A549 (cell line): ENCODE measurements at regions not wholly inside any gene's neighbourhood (a gene's known extent, or its start where the extent isn't known, plus 50 kb on each side); places are given as distances from the start of the nearest gene placed in this dataset.

Source experiments
- BCL3 ChIP-seq: fragments of >200 bp; sonication (Bioruptor Twin); formaldehyde crosslinking; IDR thresholded peaks from 3 replicates; pipeline ENCODE4 v1.6.1; 2016
- CHD4 ChIP-seq: fragments of 200-600 bp; sonication (generic); IDR thresholded peaks from 2 replicates; pipeline ENCODE4 v1.6.1; 2016; ENCODE audit warnings: antibody characterized with exemption, mild to moderate bottlenecking, borderline replicate concordance
- CTCF ChIP-seq: fragments of >200 bp; sonication (Bioruptor Twin); formaldehyde crosslinking; IDR thresholded peaks from 3 replicates; pipeline ENCODE4 v1.5.1; 2016
- EP300 ChIP-seq, 2 experiments: fragments of >200 bp; sonication (Bioruptor Twin); formaldehyde crosslinking; IDR thresholded peaks; 2 replicates in 1 of 2; 3 replicates in 1 of 2; pipeline ENCODE4 v1.6.1; 2016 to 2017
- GATA3 ChIP-seq: IDR thresholded peaks from 2 replicates; pipeline ENCODE4 v1.6.1; 2012; ENCODE audit warnings: borderline replicate concordance
- JUN ChIP-seq, 2 experiments: fragments of >200 bp; sonication (Bioruptor Twin); formaldehyde crosslinking; IDR thresholded peaks; 2 replicates in 1 of 2; 3 replicates in 1 of 2; pipeline ENCODE4 v1.6.1; 2016 to 2017
- MAZ ChIP-seq: fragments of 150-350 bp; IDR thresholded peaks from 2 replicates; pipeline ENCODE4 v1.6.1; 2014; ENCODE audit warnings: antibody characterized with exemption, low read depth, low read length, borderline replicate concordance
- POLR2A ChIP-seq: IDR thresholded peaks from 2 replicates; pipeline ENCODE4 v1.6.1; 2012; ENCODE audit warnings: mild to moderate bottlenecking, low read length
- RARB ChIP-seq: fragments of 250-450 bp; sonication (Bioruptor Pico); IDR thresholded peaks from 2 replicates; pipeline ENCODE4 v1.8.0; 2021; ENCODE audit warnings: mild to moderate bottlenecking, moderate library complexity
- RCOR1 ChIP-seq: fragments of 150-350 bp; IDR thresholded peaks from 2 replicates; pipeline ENCODE4 v1.6.1; 2014; ENCODE audit warnings: antibody characterized with exemption, low read length, low read depth
- SREBF2 ChIP-seq: fragments of 450-650 bp; IDR thresholded peaks from 2 replicates; pipeline ENCODE4 v1.6.1; 2014; ENCODE audit warnings: mild to moderate bottlenecking, moderate library complexity
- TF ChIP-seq, protein P1 (sequence below): fragments of 150-350 bp; IDR thresholded peaks from 2 replicates; pipeline ENCODE4 v1.6.1; 2014; ENCODE audit warnings: low read depth, mild to moderate bottlenecking, low read length

DNA sequence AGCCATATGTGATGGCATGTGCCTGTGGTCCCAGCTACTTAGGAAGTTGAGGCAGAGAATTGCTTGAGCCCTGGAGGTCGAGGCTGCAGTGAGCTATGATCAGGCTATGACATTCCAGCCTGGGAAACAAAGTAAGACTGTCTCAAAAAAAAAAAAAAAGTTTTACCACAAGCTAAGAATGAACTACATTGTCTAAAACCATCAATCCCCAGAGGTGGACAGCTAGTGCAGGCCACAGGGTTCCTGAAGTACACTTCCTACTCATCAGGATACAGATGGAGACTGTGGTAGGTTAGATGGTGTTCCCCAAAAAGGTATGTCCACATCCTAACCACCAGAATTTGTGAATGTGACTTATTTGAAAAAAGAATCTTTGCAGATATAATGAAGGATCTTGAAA is 63.5 kb upstream of the DOCK9 start:
- TF ChIP-seq RCOR1 (no peak), POLR2A (no peak), RARB (CRISPR knock-in tag) (no peak), EP300 (IDR thresholded peaks at IDR 0.05) (no peak), CTCF (no peak), CHD4 (no peak), SREBF2 (no peak), MAZ (no peak), JUN (IDR thresholded peaks at IDR 0.05) (no peak), GATA3 (no peak), BCL3 (no peak)
- TF ChIP-seq, protein P1, sequence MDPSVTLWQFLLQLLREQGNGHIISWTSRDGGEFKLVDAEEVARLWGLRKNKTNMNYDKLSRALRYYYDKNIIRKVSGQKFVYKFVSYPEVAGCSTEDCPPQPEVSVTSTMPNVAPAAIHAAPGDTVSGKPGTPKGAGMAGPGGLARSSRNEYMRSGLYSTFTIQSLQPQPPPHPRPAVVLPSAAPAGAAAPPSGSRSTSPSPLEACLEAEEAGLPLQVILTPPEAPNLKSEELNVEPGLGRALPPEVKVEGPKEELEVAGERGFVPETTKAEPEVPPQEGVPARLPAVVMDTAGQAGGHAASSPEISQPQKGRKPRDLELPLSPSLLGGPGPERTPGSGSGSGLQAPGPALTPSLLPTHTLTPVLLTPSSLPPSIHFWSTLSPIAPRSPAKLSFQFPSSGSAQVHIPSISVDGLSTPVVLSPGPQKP, result no peak
